Activated T-cell treated with anti-CD3 and anti-CD28 coated beads, Interleukin-2, amount 50 U/mL, for 24 hours (primary cell): ENCODE measurements at regions not wholly inside any gene's neighbourhood (a gene's known extent, or its start where the extent isn't known, plus 50 kb on each side); places are given as distances from the start of the nearest gene placed in this dataset.

Experiments
- DNase-seq: peaks from one replicate; pipeline ENCODE4 v3.0.0-alpha.2; 2020
- H3K27ac Mint-ChIP-seq: 2 replicates; pipeline ENCODE4 v1.8.0; 2020; ENCODE audit warnings: mild to moderate bottlenecking, mixed read lengths
- H3K27me3 Mint-ChIP-seq: 2 replicates; pipeline ENCODE4 v1.8.0; 2020; ENCODE audit warnings: mixed read lengths
- H3K36me3 Mint-ChIP-seq: 2 replicates; pipeline ENCODE4 v1.8.0; 2020; ENCODE audit warnings: low read depth, mixed read lengths
- H3K4me1 Mint-ChIP-seq: 2 replicates; pipeline ENCODE4 v1.8.0; 2020; ENCODE audit warnings: low read depth, mixed read lengths
- H3K4me3 Mint-ChIP-seq: 2 replicates; pipeline ENCODE4 v1.8.0; 2020; ENCODE audit warnings: mild to moderate bottlenecking, moderate library complexity, mixed read lengths
- H3K9me3 Mint-ChIP-seq: 2 replicates; pipeline ENCODE4 v1.8.0; 2020; ENCODE audit warnings: mixed read lengths

DNA sequence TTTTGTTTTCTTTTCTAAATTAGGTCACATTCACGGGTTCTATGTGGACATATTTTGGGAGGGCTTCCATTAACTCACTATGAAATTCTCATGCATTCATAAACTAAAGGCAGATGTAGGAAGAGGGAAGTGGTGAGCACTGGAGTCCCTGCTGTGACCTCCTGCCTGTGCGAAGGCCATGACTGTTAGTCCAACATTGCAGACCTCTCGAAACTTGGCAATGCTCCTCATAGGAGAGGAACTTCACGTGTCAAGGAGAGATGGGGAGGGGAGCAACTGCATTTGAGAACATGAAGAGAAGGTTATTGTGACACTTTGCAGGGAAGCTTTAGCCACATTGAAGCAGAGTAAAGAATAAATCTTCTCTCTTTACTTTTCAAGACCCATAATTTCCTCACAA lies 126.4 kb upstream of the HNMT start:
- Mint-ChIP-seq H3K27me3 (peaks cover 6% of the 10 kb centered on the region), H3K36me3 (no peaks in the 10 kb centered on the region), H3K4me1 (no peaks in the 10 kb centered on the region), H3K9me3 (no peaks in the 10 kb centered on the region), H3K27ac (no peak overlapping the region), H3K4me3 (no peak overlapping the region)
- no peak for DNase-seq

DNA sequence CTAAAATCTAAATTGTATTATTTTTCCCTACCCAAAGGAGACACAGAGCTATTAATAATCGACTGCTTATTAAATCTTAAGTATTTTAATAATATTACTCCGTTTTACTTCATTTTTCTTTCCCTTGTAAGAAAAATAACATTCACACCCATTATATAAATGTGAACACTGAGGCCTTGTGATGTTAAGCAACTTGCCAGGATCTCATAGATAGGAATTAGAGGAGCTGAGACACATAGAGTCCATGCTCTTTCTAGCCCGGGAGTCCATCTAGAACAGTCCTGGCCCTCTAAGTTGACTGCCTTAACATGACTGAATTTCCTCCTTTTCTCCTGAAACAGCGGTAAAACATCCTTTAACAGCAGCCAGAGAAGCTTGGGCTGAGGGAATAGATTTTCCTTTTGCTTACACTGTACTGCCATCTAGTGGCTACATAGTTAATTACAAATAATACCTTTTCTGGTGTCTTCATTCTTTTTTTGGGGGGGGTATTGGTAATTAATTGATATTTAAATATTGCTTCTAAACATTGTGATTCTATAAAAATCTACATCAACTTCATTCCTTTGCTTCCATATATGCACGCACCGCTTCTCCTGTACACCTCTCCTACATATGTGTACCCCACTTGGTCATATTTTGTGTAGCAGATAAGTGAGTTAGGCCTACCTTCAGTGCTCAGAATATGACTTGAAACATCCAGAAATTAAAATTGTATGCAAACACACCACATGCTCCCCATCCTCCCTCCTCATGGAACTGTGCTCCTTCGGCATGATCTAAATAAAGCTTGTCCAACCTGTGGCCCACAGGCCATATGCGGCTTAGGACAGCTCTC lies 125.8 kb upstream of the HNMT start:
- Mint-ChIP-seq H3K36me3 (no peaks in the 10 kb centered on the region), H3K27me3 (peaks cover 6% of the 10 kb centered on the region), H3K27ac (no peak overlapping the region), H3K4me3 (no peak overlapping the region), H3K4me1 (no peaks in the 10 kb centered on the region), H3K9me3 (no peaks in the 10 kb centered on the region)
- no peak for DNase-seq

DNA sequence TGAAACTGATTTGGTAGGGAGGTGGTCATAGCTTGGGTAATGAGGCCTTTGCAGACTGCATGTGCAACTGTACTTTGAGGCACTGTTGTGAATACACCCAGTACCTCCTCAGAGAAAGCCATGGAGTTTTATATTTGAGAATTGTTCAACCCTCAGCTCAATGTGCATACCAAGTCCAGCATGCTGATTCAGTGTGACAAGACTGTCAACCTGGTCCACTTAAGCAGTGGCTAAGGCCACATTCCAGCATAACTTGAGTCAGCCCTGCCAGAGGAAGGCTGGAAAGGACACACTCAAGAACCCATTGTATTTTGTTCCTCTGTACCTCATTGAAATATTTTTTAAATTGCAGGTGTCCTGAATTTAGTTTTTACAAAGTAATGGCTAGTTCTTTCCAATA lies 121.8 kb upstream of the HNMT start:
- H3K27me3 Mint-ChIP-seq = peaks cover 16% of the 10 kb centered on the region
- no peak for DNase-seq
- H3K27ac Mint-ChIP-seq = no peak overlapping the region
- H3K9me3 Mint-ChIP-seq = no peaks in the 10 kb centered on the region
- no peaks in the 10 kb centered on the region for H3K36me3 Mint-ChIP-seq
- H3K4me3 Mint-ChIP-seq = no peak overlapping the region
- no peaks in the 10 kb centered on the region for H3K4me1 Mint-ChIP-seq

DNA sequence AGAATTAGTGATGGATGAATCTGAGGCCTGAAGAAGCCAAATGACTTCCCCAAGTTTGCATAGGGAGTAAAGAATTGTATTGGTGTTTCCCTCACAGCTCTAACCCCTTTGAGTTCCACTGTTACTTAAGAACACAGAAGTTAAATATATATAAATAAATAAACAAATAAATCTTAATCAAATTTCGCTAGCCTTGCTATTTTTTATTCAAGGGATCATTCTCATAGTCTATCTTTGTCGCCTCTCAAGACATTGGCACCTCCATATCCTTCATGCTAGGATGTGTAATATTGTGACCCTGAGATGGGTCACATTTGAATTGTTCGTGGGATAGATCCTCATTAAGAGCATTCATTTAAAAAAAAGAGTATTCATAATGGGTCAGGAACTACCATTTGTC lies 121.3 kb upstream of the HNMT start:
- H3K4me1 Mint-ChIP-seq = no peaks in the 10 kb centered on the region
- H3K27ac Mint-ChIP-seq = no peak overlapping the region
- H3K36me3 Mint-ChIP-seq = no peaks in the 10 kb centered on the region
- H3K9me3 Mint-ChIP-seq = no peaks in the 10 kb centered on the region
- H3K4me3 Mint-ChIP-seq = no peak overlapping the region
- no peak for DNase-seq
- H3K27me3 Mint-ChIP-seq = peaks cover 13% of the 10 kb centered on the region

DNA sequence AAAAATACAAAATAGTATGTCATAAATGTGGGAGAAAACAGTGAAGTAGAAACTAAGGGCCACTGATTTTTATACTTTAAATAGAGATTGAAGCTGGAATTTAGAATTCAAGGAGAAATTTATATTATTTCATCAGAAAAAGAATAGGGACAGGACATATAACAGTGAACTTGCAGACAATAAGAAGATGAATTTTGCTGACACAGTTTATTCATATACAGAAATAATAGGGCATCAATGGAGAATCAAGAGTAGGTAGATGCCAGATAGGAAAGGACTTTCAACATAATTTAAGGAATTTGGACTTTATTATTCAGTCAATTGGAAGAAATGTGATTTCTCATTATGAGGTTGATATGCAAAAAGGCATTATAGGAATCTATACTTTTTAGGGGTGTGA lies 118.9 kb upstream of the HNMT start:
- H3K4me3 Mint-ChIP-seq = no peak overlapping the region
- no peaks in the 10 kb centered on the region for H3K9me3 Mint-ChIP-seq
- H3K36me3 Mint-ChIP-seq = no peaks in the 10 kb centered on the region
- H3K27ac Mint-ChIP-seq = no peak overlapping the region
- H3K4me1 Mint-ChIP-seq = no peaks in the 10 kb centered on the region
- DNase-seq = no peak
- H3K27me3 Mint-ChIP-seq = peaks cover 11% of the 10 kb centered on the region

DNA sequence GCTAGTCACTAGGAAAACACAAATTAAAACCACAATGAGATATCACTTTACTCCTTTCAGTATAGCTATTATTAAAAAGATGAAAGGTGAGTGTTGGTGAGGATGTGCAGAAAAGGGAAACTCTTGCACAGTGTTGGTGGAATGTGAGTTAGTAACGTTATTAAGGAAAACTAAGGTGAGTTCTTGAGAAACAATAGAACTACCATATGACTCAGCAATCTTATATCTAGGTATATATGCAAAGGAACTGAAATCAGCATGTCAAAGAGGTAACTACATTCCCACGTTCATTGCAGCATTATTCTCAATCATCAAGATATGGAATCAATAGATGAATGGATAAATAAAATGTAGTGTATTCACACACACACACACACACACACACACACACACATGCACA lies 117.3 kb upstream of the HNMT start:
- no peaks in the 10 kb centered on the region for H3K36me3 Mint-ChIP-seq
- no peaks in the 10 kb centered on the region for H3K4me1 Mint-ChIP-seq
- H3K4me3 Mint-ChIP-seq = no peak overlapping the region
- peaks cover 11% of the 10 kb centered on the region for H3K27me3 Mint-ChIP-seq
- H3K27ac Mint-ChIP-seq = no peak overlapping the region
- DNase-seq = no peak
- H3K9me3 Mint-ChIP-seq = no peaks in the 10 kb centered on the region

DNA sequence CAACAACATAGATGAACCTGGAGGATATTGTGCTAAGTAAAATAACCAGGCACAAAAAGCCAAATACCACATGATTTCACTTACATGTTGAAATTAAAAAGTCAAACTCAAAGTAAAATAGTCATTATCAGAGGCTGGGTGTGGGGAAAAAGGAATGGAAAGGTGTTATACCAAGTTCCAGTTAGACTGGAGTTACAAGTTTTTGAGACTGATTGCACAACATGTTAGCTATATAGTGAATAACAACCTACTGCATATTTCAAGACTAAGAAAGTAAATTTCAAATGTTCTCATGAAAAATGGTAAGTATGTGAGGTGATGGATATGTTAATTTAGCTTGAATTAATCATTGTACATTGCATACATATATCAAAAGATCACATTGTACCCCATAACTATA lies 116.8 kb upstream of the HNMT start:
- no peaks in the 10 kb centered on the region for H3K4me1 Mint-ChIP-seq
- H3K4me3 Mint-ChIP-seq = no peak overlapping the region
- H3K9me3 Mint-ChIP-seq = no peaks in the 10 kb centered on the region
- no peaks in the 10 kb centered on the region for H3K36me3 Mint-ChIP-seq
- H3K27me3 Mint-ChIP-seq = peaks cover 11% of the 10 kb centered on the region
- DNase-seq = no peak
- no peak overlapping the region for H3K27ac Mint-ChIP-seq

DNA sequence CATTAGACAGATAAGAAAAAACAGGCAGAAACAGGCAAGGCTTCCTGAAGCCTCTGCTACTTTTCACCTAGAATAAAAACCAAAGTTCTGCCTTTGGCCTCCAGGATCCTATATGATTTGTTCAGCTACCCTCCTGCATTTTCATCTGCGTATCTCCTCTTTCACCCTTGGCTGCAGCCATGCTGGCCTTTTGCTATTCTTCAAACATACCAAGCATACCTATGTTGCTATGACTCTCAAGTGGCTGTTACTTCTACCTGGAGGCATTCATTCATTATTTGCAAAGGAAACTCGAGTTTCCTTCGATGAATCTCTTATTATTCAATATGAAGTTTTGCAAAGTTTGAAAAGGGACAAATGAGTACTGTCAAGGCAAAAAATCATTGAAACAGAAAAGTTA lies 106.4 kb upstream of the HNMT start:
- peaks cover 11% of the 10 kb centered on the region for H3K27me3 Mint-ChIP-seq
- H3K27ac Mint-ChIP-seq = no peak overlapping the region
- no peaks in the 10 kb centered on the region for H3K9me3 Mint-ChIP-seq
- DNase-seq = no peak
- no peak overlapping the region for H3K4me3 Mint-ChIP-seq
- H3K36me3 Mint-ChIP-seq = no peaks in the 10 kb centered on the region
- no peaks in the 10 kb centered on the region for H3K4me1 Mint-ChIP-seq

DNA sequence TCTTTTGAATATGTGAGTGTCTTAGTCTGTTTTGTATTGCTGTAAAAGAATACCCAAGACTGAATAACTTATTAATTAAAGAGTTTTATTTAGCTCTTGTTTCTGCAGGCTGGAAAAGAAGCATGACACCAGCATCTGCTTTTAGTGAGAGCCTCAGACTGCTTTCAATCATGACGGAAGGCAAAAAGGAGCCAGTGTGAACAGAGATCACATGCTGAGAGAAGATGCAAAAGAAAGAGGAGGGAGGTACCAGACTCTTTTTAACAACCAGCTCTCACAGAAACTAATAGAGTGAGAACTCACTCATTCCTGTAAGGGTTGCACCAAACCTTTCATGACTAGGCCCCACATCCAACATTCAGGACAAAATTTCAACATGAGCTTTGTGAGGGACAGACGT lies 101.6 kb upstream of the HNMT start:
- Mint-ChIP-seq H3K4me3 (no peak overlapping the region), H3K36me3 (no peaks in the 10 kb centered on the region), H3K27me3 (peaks cover 9% of the 10 kb centered on the region), H3K27ac (no peak overlapping the region), H3K9me3 (no peaks in the 10 kb centered on the region), H3K4me1 (no peaks in the 10 kb centered on the region)
- DNase-seq = no peak

DNA sequence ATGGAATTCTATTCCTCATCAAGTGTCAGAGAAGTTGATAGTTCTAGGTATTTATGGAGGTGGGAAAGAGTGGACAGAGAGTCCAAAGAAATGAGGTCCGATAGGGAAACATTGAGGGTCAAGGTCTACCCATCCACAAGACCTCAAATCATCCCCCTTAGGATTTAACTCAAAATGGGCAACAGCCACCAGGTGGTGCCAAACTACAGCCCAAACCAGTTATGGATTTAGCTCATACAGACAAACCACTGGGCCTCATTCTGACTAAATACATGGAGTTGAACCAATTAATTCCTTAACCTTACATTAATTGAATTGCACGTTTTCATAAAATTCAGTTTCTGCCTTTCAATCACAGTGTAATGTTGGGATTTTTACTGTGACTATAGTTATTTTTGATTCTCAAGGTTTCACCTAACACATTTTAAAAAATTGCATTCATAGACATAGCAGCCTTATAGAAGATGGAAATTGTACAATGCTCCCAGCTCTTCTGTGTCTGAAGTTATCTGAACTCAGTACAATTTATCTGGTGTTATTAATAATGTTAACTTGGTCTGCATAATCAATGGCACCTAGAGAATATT lies 98.2 kb upstream of the HNMT start:
- H3K4me3 Mint-ChIP-seq = no peak overlapping the region
- peak; percentile 55 for DNase-seq
- H3K9me3 Mint-ChIP-seq = no peaks in the 10 kb centered on the region
- peaks cover 4% of the 10 kb centered on the region for H3K27me3 Mint-ChIP-seq
- no peaks in the 10 kb centered on the region for H3K4me1 Mint-ChIP-seq
- H3K36me3 Mint-ChIP-seq = no peaks in the 10 kb centered on the region
- no peak overlapping the region for H3K27ac Mint-ChIP-seq

DNA sequence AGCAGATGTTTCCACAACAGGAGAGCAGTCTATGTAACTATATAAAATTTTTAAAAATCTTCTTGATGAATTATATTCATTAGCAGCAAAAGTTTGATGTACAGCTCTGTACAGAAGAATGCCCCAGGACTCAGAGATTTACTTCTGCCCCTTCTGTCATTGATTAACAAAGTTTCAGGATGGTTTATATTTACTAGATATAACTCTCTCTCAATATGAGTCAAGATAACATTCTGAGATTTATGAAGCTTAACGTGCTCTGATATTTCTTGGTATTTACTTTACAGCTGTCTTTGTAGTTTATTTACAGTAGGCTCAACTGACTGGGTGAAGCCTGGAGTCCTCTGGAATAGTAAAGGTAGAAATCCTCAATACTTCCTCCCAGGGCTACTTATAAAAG lies 93.6 kb upstream of the HNMT start:
- Mint-ChIP-seq H3K36me3 (no peaks in the 10 kb centered on the region), H3K4me3 (no peak overlapping the region), H3K9me3 (no peaks in the 10 kb centered on the region), H3K27me3 (peaks cover 4% of the 10 kb centered on the region), H3K4me1 (no peaks in the 10 kb centered on the region), H3K27ac (no peak overlapping the region)
- DNase-seq = no peak

DNA sequence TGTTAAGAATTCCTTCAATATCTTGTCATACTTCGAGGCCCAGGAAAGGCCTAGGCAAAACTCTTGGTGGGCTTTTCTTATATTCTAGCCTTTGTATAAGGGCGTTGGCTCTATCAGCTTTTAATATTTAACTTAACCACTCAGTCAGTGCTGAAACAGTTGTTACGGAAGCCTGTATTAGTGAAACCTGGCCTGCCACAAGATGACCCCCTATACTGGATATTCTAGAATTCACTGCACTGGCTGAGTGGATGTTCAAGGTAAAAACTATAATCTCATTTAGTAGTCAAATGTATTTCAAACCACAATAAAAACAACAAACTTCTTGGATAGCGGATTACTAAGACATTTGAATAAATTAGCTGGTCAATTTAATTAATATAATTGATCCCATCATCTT lies 91.7 kb upstream of the HNMT start:
- no peaks in the 10 kb centered on the region for H3K4me1 Mint-ChIP-seq
- no peaks in the 10 kb centered on the region for H3K36me3 Mint-ChIP-seq
- no peaks in the 10 kb centered on the region for H3K9me3 Mint-ChIP-seq
- H3K4me3 Mint-ChIP-seq = no peak overlapping the region
- H3K27ac Mint-ChIP-seq = no peak overlapping the region
- DNase-seq = no peak
- H3K27me3 Mint-ChIP-seq = peaks cover 4% of the 10 kb centered on the region

DNA sequence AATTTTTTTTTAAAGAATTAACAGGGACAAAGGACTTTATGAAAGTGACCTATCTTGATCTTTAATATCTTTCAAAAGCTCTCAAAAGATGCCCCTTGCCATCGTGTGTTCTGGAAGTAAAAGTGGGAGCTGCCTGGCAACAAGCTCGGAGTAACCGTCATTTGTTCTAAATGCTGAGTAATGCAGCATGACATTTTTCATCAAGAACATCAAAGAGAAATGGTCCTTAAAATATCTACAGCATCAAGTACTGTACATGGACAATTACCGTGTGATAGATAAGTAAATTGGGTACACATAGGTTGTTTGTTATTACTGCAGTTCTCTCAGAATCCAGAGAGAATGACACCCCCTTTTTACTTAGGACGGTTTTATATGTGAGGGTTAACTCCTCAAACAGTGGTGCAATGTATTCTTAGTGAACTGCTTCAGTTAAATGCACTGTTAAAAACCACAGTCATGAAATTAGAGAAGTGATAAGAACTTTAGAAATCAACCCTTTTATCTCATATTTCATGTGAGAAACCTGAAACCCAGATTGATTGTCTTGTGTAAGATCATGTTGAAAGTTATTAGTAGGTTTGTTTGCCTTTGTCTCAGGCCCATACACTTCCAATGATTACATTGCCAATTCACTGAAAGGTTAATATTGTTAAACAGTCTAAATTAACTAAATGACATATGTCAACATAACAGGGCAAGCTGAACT lies 90.6 kb upstream of the HNMT start:
- Mint-ChIP-seq H3K36me3 (no peaks in the 10 kb centered on the region), H3K27ac (no peak overlapping the region), H3K4me1 (no peaks in the 10 kb centered on the region), H3K9me3 (no peaks in the 10 kb centered on the region), H3K27me3 (peaks cover 4% of the 10 kb centered on the region), H3K4me3 (no peak overlapping the region)
- DNase-seq = no peak

DNA sequence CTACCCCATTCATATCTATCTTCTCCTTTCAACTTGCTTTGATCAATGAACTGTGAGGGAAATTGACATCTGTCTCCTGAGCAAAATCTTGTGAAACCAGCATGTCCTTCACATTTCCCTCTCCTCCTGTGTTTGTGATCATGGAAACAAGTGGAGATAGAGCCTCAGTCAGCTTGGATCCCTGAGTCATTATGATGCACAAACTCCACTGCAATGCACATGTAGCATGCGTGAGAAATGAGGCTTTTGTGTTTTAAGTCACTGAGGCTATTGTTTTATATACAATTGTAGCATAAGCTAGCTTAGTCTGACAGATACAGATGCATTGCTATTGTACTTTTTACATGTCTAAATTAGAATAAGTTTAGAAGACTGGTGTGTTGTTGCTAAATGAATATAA lies 85.2 kb upstream of the HNMT start:
- peaks cover 3% of the 10 kb centered on the region for H3K27me3 Mint-ChIP-seq

DNA sequence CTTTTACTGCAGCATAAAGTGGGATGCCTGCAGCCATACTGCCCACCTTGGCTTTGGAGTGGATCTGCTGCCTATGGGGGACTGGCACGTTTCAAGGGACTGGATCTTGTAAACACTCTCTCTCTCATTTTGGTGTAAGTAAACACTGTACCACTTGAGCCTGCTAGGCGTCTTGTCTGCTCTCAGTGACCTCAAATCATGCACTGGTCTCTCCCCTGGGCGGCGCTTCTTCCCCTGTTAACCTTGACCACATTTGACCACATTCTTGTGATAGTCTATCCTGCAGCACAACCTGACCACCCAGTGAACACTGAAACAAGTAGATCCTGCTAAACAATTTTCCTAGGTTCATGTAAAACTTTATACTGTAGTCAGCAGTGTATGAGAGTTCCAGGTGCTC lies 82.6 kb upstream of the HNMT start:
- H3K27ac Mint-ChIP-seq = no peak overlapping the region
- H3K27me3 Mint-ChIP-seq = peaks cover 3% of the 10 kb centered on the region
- H3K4me1 Mint-ChIP-seq = no peaks in the 10 kb centered on the region
- no peaks in the 10 kb centered on the region for H3K36me3 Mint-ChIP-seq
- no peaks in the 10 kb centered on the region for H3K9me3 Mint-ChIP-seq
- DNase-seq = no peak
- no peak overlapping the region for H3K4me3 Mint-ChIP-seq

More for the DNA sequence above, 85.2 kb upstream of the HNMT start:
- Mint-ChIP-seq H3K9me3 (no peaks in the 10 kb centered on the region), H3K4me3 (no peak overlapping the region), H3K4me1 (no peaks in the 10 kb centered on the region), H3K27ac (no peak overlapping the region), H3K36me3 (no peaks in the 10 kb centered on the region)
- DNase-seq = no peak
